Peyer's patch (tissue), 4 donors: ENCODE measurements at regions not wholly inside any gene's neighbourhood (a gene's known extent, or its start where the extent isn't known, plus 50 kb on each side); places are given as distances from the start of the nearest gene placed in this dataset.

ENCODE experiments used
- DNase-seq, 3 donors: peaks; one replicate each; pipeline ENCODE4 v3.0.0-alpha.2; 2017 to 2019
- H3K27ac ChIP-seq, 4 donors: fragments of 200-600 bp; sonication (generic); one replicate each; pipeline ENCODE4 v1.5.1; 2016 to 2019
- H3K27me3 ChIP-seq, 2 donors: fragments of 200-600 bp; sonication (generic); one replicate each; pipeline ENCODE4 v1.5.1; 2019
- H3K36me3 ChIP-seq, 3 donors: fragments of 200-600 bp; sonication (generic); one replicate each; pipeline ENCODE4 v1.5.1; 2016 to 2019
- H3K4me1 ChIP-seq, 4 donors: fragments of 200-600 bp; sonication (generic); one replicate each; pipeline ENCODE4 v1.5.1; 2016 to 2019
- H3K4me3 ChIP-seq, 4 donors: fragments of 200-600 bp; sonication (generic); 1 replicate in 3 of 4; 2 replicates in 1 of 4; pipeline ENCODE4 v1.5.1; 2016 to 2019; ENCODE audit warnings: mild to moderate bottlenecking in 1 of 4
- H3K9me3 ChIP-seq, 4 donors: fragments of 200-600 bp; sonication (generic); one replicate each; pipeline ENCODE4 v1.5.1; 2016 to 2019; ENCODE audit warnings: mild to moderate bottlenecking in 1 of 4
- CTCF ChIP-seq, 6 experiments: fragments of 450-650 bp in 4 of 6; fragments of 200-600 bp in 2 of 6; sonication (generic) in 1 of 6; IDR thresholded peaks; one replicate each; pipeline ENCODE4 v1.5.1; 2017 to 2019; ENCODE audit warnings: antibody characterized with exemption in 6 of 6, mild to moderate bottlenecking in 3 of 6, moderate library complexity in 1 of 6
- POLR2A ChIP-seq, 2 donors: fragments of 450-650 bp; IDR thresholded peaks; one replicate each; pipeline ENCODE4 v1.5.1; 2017; ENCODE audit warnings: antibody characterized with exemption in 2 of 2, mild to moderate bottlenecking in 2 of 2, moderate library complexity in 2 of 2

GRCh38 chr2:150188177-150188576, 299.3 kb downstream of the RND3 start:
- H3K4me1 ChIP-seq: no peaks in the 10 kb centered on the region
- H3K36me3 ChIP-seq: no peaks in the 10 kb centered on the region
- no peaks in the 10 kb centered on the region for H3K27me3 ChIP-seq
- no peaks in the 10 kb centered on the region for H3K9me3 ChIP-seq
- no peak for DNase-seq
- H3K27ac ChIP-seq: no peak overlapping the region
- TF ChIP-seq CTCF (IDR thresholded peaks at IDR 0.05) (peak in 3 of 6 experiments; percentile 9 to 48 (median 32)), POLR2A (IDR thresholded peaks at IDR 0.05) (no peak)
- H3K4me3 ChIP-seq: no peak overlapping the region

- Histone ChIP-seq H3K4me3 (no peak overlapping the region), H3K36me3 (no peaks in the 10 kb centered on the region), H3K9me3 (no peaks in the 10 kb centered on the region), H3K27me3 (no peaks in the 10 kb centered on the region), H3K4me1 (no peaks in the 10 kb centered on the region), H3K27ac (no peak overlapping the region)
- no peak for DNase-seq
- TF ChIP-seq POLR2A (IDR thresholded peaks at IDR 0.05) (no peak), CTCF (IDR thresholded peaks at IDR 0.05) (no peak)
Measured at GRCh38 chr2:150182566-150183235, 304.8 kb downstream of the RND3 start.

GRCh38 chr2:150178591-150178990, 308.9 kb downstream of the RND3 start:
- Histone ChIP-seq H3K36me3 (no peaks in the 10 kb centered on the region), H3K9me3 (no peaks in the 10 kb centered on the region), H3K4me3 (no peak overlapping the region), H3K27me3 (no peaks in the 10 kb centered on the region), H3K27ac (no peak overlapping the region), H3K4me1 (peaks cover 0 to 4% (median 0%) of the 10 kb centered on the region in 4 donors)
- no peak for TF ChIP-seq CTCF (IDR thresholded peaks at IDR 0.05)
- no peak for TF ChIP-seq POLR2A (IDR thresholded peaks at IDR 0.05)
- DNase-seq: no peak

GRCh38 chr2:150174971-150175421, 312.5 kb downstream of the RND3 start:
- no peaks in the 10 kb centered on the region for H3K9me3 ChIP-seq
- no peaks in the 10 kb centered on the region for H3K27me3 ChIP-seq
- H3K36me3 ChIP-seq: no peaks in the 10 kb centered on the region
- TF ChIP-seq CTCF (IDR thresholded peaks at IDR 0.05) (no peak), POLR2A (IDR thresholded peaks at IDR 0.05) (no peak)
- H3K27ac ChIP-seq: peak overlapping the region in 1 of 4 donors; percentile 35
- DNase-seq: no peak
- H3K4me3 ChIP-seq: no peak overlapping the region
- peaks cover 0 to 4% (median 0%) of the 10 kb centered on the region in 4 donors for H3K4me1 ChIP-seq

GRCh38 chr2:150174056-150174805, 313.2 kb downstream of the RND3 start:
- no peak for DNase-seq
- no peak overlapping the region for H3K27ac ChIP-seq
- H3K9me3 ChIP-seq: no peaks in the 10 kb centered on the region
- peaks cover 0 to 8% (median 0%) of the 10 kb centered on the region in 4 donors for H3K4me1 ChIP-seq
- TF ChIP-seq POLR2A (IDR thresholded peaks at IDR 0.05): no peak
- TF ChIP-seq CTCF (IDR thresholded peaks at IDR 0.05): no peak
- no peaks in the 10 kb centered on the region for H3K27me3 ChIP-seq
- no peaks in the 10 kb centered on the region for H3K36me3 ChIP-seq
- no peak overlapping the region for H3K4me3 ChIP-seq
